Activated T-cell treated with anti-CD3 and anti-CD28 coated beads for 4 hours (primary cell): ENCODE measurements at regions not wholly inside any gene's neighbourhood (a gene's known extent, or its start where the extent isn't known, plus 50 kb on each side); places are given as distances from the start of the nearest gene placed in this dataset.
"Not testable (repeated sequence)": the region's sequence is repeated elsewhere in the genome, so short reads cannot be mapped to it uniquely, and the experiment has no call there.

Experiments
- DNase-seq: peaks from one replicate; pipeline ENCODE4 v3.0.0-alpha.2; 2020

DNA sequence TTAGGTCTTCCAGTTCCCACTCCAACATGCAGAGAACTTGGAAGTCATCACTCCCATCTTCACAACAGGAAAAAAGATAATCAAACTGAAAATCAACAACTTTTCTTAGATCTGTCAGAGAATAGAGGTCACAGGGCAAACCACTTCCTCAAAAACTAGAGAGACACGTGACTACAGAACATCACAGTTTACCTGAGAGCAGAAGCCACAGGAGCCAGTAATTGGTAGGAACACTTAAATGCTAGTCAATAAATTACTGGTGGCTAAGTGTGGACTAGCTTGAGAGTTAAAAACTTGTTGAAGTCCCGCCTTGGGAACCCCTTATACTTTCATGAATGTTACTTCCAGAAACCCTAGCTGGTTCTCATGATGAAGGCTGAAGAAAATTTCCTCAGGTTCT lies 81.1 kb downstream of the THSD1 start:
- not testable (repeated sequence) for DNase-seq

DNA sequence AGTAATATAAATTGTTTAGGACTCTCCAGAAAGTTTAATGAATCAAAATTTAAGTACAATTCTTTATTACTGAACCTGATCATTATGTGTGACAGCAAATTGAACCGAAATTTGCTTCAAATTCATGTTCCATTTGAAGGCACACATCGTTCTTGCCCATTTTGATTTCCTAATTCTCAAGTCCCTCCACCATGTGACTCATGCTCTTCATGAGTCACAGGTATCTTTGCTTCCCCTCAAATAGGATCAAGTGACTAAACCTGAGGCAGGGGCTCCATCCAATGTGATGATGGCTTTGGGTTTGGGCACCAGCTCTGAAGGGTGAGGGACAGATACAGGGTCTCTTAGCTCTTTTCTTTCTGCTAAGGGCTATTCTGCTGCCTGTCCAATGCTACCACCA lies 86.1 kb downstream of the THSD1 start:
- DNase-seq = no peak

DNA sequence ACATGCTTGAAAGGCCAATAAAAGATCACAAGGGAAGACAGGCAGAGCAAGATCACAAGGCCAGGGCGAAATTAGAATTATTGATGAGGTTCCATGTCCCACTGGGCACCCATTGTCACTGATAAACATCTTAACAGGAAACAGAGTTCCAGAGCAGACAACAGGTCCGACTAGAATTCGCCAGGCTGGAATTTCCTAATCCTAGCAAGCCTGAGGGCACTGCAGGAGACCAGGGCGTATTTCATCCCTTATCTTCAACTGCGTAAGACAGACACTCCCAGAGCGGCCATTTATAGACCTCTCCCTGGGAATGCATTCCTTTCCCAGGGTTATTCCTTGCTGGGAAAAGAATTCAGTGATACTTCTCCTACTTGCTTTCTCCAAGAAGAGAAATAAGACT lies 96.1 kb downstream of the THSD1 start:
- not testable (repeated sequence) for DNase-seq

DNA sequence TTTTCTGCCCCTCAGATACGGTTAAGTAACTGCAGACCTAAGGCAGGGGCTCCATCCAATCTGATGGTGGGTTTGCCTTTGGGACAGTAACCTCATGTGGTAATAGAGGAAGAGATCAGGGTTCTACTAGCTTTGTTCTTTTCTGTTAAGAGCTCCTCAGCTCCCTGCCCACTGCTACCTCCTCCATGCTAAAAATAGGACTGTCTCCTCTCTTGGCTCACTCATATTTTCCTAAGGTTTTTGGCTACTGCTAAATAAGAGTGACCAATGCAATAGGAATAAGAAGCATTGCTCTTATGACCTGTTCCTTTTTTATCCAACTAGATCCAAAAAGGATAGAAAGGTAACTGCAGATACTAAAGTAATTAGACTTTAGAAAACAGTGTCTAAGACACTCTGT lies 99.6 kb downstream of the THSD1 start:
- not testable (repeated sequence) for DNase-seq

DNA sequence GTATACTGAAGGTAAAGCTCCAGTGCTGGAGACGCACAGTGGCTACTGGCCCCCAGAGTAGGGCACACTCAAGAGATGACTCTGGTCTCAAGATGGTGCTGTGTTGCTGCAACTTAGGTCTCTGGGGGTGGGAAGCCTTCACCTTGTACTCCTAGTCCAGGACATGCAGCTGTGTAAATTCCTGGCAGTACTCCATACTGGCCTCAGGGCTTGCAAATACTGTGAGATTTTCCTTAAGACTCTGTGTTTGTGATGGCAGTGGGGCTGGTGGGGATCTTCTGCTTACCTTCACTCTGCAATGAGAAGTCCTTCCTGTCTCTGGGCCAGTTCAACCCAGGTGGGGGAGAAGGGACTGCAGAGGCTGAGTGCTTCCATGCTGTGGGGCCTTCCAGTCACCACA lies 102.9 kb downstream of the THSD1 start:
- not testable (repeated sequence) for DNase-seq

DNA sequence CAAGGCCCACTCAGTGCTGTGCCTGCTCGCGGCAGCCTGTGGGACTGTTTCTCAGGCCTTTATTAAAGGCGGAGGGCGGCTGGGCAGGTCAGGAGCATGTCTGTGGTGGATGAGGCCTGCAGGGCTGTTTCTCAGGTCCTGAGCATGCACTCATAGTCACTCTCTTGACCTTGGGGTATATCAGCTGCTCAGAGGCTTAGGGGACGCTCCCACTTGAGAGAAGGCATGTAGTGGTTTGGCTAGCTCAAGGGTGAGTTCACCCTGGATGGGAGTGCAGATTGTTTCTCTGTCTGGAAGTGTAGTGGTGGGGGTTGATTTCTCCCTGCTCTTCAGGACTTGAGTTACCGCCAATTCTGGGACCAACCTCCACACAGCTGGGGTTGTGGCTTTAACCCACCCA lies 103.3 kb downstream of the THSD1 start:
- DNase-seq = not testable (repeated sequence)

DNA sequence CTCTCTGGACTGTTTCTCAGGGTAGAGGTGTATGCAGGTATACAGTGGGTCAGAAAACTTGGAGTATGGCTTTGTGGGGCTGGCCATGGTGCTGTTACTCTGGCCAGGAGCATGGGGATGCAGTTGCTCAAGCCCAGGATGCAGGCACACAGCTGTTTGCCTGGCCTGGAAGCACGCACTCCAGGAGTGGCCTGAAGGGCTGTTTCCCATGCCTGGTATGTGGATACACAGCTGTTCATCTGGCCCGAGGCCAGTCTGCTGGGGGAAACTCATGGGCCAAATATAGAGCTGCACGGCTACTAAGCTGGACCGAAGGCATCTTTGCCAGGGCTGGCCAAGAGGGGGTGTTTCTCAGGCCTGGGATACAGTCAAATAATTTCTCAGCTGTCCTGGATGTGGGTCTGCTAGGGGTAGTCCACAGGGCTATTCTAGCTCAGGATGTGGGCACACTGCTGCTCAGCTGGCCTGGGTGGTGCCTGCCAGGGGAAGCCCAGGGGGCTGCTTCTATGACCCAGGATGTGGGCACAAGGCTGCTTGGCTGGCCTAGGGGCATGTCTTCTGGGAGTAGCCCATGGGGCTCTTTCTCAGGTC lies 104.1 kb downstream of the THSD1 start:
- DNase-seq = not testable (repeated sequence)

DNA sequence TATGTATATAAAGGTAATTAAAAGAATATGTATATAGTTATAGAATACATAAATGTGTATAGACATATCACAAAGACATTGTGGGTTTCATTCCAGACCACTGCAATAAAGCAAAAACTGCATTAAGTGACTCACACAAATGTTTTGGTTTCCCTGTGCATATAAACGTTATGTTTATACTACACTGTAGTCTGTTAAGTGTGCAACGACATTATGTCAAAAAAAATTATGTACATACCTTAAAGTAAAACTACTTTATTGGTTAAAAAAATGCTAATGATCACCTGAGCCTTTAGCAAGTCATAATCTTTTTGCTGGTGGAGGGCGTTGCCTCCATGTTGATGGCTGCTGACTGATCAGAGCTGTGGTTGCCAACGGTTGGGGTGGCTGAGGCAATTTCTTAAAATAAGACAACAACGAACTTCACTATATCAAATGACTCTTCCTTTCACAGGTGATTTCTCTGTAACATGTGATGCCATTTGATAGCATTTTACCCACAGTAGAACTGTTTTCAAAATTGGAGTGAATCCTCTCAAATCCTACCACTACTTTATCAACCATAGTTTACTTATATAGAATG lies 107.8 kb downstream of the THSD1 start:
- DNase-seq = not testable (repeated sequence)

DNA sequence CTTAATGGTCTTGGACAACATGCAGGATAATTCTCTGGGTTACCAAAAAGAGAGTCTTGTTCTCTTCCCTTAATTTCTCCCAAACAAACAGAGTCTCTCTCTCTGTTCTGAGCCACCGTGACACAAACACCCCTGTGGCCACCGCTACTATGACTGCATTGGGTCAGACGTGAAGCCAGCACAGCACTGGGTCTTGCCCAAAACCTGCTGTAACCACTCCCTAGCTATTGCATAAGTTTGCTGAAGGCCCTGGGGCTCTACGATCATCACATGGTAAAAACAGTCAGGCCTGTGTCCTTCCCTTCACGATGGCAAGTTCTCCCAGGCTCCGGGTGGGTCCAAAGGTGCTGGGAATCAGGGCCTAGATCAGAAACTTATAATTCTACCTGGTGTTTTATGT lies 117.1 kb downstream of the THSD1 start:
- not testable (repeated sequence) for DNase-seq

DNA sequence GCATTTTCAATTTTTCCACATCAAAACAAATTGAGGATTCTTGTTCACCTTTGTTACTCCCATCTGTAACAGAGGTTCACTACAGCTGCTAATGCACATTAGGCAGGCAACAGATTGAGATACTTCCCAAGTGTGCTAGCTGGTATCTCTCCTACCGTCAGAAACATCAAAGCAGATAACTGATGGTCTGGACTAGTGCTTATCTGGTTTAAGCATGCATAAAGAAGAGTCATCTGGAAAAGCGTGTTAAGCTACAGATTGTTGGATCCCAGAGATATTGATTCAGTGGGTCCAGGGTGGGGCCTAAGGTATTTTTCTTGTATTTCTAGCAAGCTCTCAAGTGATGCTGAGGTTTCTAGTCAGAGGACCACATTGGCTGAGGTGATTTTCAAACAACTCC lies 122.0 kb upstream of the NEK3 start:
- DNase-seq = not testable (repeated sequence)

DNA sequence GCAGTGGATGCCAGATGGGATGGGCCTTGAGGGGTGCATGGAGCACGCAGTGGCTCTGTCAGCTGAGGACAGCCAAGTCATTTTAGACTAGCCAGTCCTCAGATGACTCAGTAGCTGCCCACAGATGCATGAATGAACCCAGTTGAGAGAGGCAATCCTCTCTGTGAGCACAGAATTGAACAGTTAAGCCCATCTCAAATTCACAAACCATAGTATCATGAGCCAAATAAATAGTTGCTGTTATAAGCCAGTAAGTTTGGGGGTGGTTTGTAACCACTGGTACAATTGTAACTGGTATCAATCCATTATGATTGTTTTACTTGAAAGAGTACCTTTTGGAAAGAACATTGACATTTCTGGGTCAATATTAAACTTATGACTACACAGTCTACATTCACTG lies 120.0 kb upstream of the NEK3 start:
- not testable (repeated sequence) for DNase-seq

DNA sequence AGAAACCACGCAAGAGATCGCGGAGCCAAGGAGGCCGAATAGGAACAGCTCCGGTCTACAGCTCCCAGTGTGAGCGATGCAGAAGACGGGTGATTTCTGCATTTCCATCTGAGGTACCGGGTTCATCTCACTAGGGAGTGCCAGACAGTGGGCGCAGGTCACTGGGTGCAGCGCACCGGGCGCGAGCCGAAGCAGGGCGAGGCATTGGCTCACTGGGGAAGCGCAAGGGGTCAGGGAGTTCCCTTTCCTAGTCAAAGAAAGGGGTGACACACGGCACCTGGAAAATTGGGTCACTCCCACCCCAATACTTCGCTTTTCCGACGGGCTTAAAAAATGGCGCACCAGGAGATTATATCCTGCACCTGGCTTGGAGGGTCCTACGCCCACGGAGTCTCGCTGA lies 94.9 kb upstream of the NEK3 start:
- DNase-seq = not testable (repeated sequence)

DNA sequence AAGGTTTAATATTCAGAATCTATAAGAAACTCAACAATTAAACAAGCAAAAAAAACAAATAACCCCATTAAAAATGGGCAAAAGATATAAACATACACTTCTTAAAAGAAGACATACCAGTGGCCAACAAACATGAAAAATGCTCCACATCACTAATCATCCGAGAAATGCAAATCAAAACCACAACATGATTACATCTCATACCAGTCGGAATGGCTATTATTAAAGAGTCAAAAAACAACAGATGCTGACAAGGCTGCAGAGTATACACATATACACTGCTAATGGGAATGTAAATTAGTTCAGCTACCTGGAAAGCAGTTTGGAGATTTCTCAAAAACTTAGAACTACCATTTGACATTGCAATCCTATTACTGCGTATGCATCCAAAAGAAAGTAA lies 81.4 kb upstream of the NEK3 start:
- DNase-seq = not testable (repeated sequence)

DNA sequence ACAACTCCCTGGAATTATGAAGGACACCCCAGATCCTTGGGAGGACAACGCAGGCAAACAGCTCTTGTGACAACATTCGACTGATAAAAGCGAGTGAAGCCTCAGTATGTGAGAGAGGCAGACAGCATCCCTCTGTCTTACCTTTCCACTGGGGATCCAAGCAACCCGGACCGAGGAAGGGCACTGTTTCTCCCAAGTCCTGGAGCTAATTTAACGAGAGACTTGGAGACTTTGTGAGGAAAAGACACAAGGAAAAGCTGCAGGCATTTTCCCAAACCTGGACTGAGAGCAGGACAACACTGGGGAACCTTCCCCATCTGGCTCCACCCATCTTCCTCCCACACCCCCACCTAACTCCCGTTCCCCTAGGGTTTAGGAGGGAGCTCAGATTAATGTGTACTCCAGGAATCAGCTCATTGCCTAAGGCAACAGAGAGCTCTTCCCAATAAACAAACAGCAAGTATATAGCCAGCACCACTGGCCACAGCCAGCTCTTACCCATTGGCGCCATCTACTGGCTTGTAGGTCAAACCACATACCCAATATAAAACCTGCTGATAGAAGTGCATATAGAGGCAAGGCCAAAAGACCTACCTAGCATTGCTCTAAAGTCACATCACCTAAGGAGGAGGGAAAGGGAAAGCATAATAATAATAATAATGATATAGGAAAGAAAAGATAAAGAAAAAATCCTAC lies 76.7 kb upstream of the NEK3 start:
- DNase-seq = peak; percentile 7

DNA sequence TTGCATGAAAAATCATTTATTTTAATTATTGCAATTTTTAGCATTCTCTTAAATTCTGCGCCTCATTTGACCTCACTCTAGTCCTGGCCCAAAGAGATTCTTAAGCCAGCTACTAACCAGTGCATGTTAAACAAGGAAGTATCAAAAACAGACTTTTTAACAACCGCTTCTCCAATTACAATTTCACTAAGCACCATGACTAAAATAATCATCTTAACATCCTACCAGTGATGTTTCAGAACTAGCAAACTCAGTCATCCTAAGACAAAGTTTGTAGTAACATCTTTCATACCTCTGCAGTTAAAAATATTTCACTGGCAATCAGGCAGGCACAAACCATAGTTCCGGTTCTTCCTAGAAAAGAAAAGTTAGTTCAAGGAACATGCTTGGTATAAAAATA lies 75.5 kb upstream of the NEK3 start:
- DNase-seq = not testable (repeated sequence)

DNA sequence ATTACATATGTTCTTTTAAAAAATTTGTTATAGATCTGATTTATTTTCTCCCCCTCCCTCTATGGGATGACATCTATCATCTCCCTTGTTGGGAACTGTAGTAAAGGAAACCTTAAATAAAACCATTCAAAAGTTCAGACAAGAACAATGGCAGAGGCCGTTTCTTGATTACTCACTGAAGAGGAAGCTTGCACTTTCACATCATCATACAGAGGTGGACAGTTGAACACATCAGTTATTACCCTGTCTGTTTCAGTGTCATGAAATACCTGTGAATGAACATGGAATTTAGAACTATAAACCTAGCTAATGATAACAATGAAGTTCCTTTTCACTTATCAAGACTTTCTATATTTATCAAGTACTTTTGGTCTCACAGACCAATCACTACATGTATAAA lies 63.7 kb upstream of the NEK3 start:
- DNase-seq = not testable (repeated sequence)

DNA sequence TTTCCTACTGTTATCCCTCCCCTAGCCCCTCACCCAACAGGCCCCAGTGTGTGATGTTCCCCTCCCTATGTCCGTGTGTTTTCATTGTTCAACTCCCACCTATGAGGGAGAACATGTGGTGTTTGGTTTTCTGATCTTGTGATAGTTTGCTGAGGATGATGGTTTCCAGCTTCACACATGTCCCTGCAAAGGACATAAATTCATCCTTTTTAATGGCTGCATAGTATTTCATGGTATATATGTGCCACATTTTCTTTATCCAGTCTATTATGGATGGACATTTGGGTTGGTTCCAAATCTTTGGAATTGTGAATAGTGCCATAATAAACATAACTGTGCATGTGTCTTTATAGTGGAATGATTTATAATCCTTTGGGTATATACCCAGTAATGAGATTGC lies 54.5 kb upstream of the NEK3 start:
- DNase-seq = not testable (repeated sequence)

DNA sequence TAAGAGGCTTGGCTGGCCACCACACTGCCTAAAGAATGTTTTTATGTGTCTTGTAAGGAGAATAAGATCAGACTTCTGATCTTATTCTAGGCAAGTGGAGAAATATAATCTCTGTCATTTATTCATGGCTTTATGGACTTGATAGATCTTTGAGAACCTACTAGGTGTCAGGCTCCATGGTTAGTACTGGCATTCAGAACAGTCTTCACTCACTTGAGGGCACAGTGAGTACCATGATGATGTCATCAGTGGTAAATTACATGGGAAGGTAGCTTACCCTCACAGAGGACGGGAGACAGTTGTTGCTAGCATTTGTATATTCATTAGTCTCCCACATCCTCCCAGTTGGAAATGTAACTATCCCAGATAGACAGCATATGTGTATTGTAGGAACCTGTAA lies 53.5 kb upstream of the NEK3 start:
- DNase-seq = not testable (repeated sequence)

DNA sequence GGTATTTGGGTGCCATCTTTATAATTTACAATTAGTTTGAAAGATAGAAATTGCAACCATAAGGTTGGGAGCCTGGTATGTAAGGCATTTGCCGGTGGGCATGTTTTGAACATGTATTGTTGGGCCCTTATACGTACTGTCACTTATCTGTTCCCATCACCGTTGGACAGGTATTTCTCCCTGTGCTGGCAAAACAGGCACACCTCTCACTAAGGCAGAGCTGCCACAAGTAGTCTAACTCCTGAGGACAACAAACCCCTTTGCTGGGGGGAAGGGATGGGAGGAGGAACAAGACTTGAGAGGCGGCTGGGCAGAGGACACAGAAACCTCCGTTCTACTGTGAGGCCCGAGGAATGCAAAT lies 52.0 kb upstream of the NEK3 start:
- DNase-seq = not testable (repeated sequence)

DNA sequence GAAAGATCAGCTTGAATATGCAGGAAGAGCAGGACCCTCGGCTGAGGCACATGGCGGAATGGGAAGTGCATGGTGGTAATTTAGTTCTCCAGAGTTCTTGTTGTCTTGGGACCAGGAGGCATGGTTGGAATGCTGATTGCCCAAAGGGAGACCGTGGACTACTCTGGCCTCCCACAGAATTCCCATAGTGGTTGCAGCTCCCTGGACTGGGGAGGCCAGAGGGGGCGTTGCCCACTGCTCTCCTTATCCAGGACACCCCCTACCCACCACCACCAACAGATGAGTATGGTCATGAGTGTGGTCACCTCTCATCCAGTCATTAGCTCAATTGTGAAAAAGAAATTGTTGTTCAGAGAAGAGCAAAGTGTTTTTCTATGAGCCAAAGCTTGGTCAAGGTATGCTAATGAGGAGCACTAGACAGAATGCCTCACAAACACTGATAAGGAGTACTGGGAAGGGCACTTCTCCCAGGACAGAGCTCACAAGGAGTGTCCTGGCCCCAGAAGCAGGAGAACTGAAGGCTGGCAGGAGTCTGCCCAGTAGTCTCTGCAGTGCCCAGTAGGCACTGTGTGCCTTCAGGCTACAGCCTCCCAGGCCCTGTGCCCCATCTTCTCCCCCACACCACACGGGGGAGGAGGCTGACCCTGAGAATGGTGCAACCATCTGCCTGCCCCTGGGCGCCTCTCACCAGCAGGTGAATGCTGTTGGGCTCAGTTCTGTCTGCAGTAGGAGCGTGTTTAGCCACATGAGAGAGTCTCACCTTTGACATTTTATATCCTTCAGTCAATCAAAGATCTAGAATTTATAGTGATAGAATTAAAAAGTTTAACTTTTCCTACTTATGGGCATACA lies 51.4 kb upstream of the NEK3 start:
- DNase-seq = not testable (repeated sequence)
